Ovary (tissue), 3 donors: ENCODE measurements at regions not wholly inside any gene's neighbourhood (a gene's known extent, or its start where the extent isn't known, plus 50 kb on each side); places are given as distances from the start of the nearest gene placed in this dataset.

Source experiments
- CTCF ChIP-seq, 3 donors: fragments of 450-650 bp in 2 of 3; fragments of 200-600 bp in 1 of 3; IDR thresholded peaks; one replicate each; pipeline versions ENCODE4 v1.5.1 to v1.8.0; 2016 to 2022; ENCODE audit warnings: antibody characterized with exemption in 3 of 3, mild to moderate bottlenecking in 1 of 3
- POLR2A ChIP-seq: fragments of 450-650 bp; IDR thresholded peaks from one replicate; pipeline ENCODE4 v1.6.1; 2017; ENCODE audit warnings: antibody characterized with exemption, mild to moderate bottlenecking, moderate library complexity
- donor health status: DM: no; HTN: no; CAD: no.

- no peak for TF ChIP-seq POLR2A
- no peak for TF ChIP-seq CTCF (IDR thresholded peaks at IDR 0.05)
Measured at GRCh38 chr1:60949826-60950197, 132.5 kb upstream of the NFIA start.
